CD4-positive, alpha-beta T cell treated with Interleukin-15 for 4 hours (primary cell): ENCODE measurements at regions not wholly inside any gene's neighbourhood (a gene's known extent, or its start where the extent isn't known, plus 50 kb on each side); places are given as distances from the start of the nearest gene placed in this dataset.

ENCODE experiments used
- DNase-seq: peaks from one replicate; pipeline ENCODE4 v3.0.0-alpha.2; 2020; ENCODE audit warnings: low spot score

GRCh38 chr2:147502711-147503290, 342.0 kb upstream of the ACVR2A start:
- no peak for DNase-seq

GRCh38 chr2:147501968-147502367, 342.9 kb upstream of the ACVR2A start:
- no peak for DNase-seq

DNA sequence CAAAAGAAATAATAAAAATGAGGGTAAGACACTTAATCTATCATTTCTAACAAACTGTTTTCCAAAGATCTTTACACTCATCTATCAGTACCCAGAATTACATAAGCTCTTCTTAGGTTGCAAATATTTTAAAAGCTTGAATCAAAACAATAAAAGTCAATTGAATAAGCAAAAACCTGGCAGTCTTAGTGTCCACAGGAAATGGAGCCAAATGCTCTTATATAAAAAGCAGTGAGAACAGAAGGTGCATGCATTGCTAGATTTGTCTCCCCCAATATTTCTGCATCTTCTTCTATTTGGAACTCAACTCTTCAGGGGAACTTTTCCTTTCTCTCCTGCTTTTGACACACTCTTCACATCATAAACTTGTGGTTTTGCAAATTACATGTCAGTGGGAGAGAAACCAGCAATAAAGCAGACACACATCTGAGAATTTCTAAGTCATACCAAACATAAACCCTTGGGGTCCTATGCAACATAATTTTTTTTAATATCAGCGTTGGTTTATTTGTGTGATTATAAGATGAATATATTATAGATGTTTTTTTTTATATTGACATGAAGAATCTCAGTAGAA, 343.9 kb upstream of the ACVR2A start:
- no peak for DNase-seq

DNA sequence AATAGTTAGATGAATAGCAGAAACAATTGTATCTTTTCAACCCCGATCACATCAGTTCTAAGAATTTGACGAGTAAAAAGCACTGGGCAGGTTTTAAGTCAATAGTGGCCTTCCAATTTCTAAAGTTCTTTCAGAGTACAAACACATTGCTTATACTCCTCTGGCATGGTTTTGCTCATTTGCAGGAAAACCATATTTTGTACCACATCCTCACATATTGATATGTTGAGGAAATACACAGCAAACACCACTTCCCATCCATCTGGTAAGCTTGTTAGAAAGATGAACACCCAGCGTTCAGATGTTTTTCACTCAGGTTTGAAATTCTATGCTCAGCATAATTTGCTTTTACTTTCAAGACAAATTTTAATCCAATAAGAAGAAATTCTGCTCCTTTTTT, 344.6 kb upstream of the ACVR2A start:
- peak; percentile 17 for DNase-seq

GRCh38 chr2:147499785-147500184, 345.0 kb upstream of the ACVR2A start:
- DNase-seq = no peak

DNA sequence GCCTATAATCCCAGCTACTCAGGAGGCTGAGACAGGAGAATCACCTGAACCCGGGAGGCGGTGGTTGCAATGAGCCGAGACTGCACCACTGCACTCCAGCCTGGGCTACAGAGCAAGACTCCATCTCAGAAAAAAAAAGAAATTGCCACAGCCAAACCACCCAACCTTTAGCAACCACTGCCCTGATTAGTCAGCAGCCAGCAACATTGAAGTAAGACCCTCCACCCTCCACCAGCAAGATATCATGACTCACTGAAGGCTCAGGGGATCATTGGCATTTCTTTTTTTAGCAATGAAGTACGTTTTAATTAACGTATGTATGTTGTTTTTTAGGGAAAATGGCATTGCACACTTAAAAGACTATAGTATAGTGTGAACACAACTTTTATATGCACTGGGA, 349.1 kb upstream of the ACVR2A start:
- no peak for DNase-seq

- DNase-seq = no peak
Observed at GRCh38 chr2:147492471-147492870, 352.4 kb upstream of the ACVR2A start.

- DNase-seq = no peak
Observed at GRCh38 chr2:147491506-147491905, 353.3 kb upstream of the ACVR2A start.

DNA sequence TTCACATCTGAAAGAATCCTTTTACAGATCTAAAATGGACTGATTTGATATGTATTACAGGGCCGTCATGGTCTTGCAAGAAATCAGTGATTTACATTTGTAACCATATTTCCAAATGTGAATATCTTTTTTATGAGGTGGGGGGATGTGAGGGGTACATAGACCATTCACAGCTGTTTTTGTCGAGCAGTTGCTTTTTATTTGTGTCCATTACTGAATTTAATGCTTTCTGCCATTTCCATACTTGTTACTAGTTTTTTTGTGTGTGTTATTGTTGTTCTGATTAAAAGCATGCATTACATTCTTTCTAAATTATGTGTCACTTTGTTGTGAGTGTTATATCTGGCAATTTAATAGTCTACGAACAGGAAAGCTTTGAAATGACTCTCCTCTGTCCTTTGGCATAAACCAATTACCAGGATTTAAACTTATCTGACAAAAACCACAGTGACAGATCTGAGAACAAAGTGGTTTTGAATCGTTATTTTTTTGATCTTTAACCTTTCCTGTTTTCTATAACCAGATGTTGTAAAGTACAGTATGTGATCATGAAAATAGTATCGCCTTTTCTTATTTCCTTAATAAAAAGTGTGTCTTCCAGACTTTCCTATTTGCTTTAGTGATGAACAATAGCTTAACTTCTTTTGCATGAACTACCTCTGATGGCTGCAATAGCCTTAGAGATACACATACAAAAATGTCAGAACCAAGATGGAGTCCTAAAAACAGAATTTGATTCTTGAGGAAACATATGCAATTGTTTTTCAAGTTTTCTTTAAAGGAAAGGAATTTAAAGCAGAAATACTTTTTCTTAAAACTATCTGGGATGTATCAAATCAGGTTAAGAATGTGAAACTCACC, 354.2 kb upstream of the ACVR2A start:
- peak; percentile 9 for DNase-seq

GRCh38 chr2:147488472-147488871, 356.4 kb upstream of the ACVR2A start:
- DNase-seq = no peak

GRCh38 chr2:147487978-147488289, 356.9 kb upstream of the ACVR2A start:
- no peak for DNase-seq

DNA sequence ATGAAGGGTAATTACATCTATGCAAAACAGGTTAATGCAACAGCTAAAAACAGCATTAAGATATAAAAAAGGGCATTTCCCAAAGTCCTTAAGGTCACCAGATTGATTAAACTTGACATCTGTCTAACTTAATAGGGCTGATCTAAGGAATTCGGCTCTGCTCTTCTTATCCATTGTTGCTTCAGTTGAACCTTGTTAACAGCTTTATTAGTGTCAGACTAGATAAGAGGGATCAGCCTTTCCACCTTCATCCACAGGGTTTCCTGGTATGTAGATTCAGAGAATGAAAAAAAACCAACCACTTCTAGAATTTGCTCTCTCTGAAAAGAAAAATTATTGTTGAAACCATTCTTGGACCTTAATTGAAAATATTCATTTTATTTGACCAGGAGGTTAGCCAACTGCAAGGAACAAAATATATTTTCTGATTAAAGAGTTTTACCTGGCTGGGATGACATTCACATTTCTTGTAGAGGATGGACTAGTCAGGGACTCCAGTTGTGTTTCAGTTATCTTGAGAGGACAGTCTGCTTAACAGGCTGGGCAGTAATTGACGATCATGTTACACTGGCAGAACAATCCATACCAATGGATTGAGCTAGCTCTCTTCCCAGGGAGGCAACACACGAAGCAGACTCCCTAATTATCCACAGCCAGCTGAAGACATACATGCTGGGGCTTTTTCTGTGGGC, 357.4 kb upstream of the ACVR2A start:
- DNase-seq = no peak

- no peak for DNase-seq
Observed at GRCh38 chr2:147485210-147485851, 359.5 kb upstream of the ACVR2A start.

GRCh38 chr2:147483911-147484310, 360.9 kb upstream of the ACVR2A start:
- DNase-seq = no peak

DNA sequence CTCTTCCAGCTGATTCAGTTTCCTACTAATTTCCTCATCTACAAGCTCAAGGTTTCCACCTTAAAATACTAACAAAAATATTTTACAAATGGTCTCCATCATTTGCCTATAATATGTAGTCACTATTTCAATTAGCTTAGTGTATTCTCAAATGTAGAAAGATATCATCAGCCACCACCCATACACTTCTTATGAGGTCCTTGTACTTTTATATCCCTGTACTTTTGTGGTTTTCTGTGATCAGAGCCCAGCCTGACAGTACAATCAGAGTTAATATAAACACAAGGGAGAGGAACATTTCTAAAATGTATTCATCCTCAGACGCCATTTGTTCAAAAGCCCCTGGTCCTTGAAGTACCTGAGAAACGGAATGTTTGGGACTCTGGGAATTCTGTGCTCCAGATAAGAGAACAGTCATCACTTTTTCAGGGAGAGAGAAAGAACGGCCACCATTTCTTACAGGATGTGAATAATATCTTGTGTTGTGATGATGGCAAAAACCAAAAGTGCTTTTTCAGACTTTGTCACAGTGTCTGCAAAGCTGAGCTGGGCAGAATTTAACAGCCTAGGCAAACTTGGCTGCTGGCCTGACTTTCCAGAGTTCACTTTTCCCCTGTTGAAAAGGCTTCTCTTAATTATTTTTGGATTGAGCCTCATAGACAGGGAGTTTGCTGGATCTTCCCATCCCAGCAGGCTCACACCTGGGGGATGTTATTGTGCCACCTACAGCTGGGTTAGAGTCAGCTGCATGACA, 361.7 kb upstream of the ACVR2A start:
- no peak for DNase-seq

GRCh38 chr2:147482111-147482895, 362.5 kb upstream of the ACVR2A start:
- DNase-seq = no peak

- DNase-seq = no peak
Observed at GRCh38 chr2:147479358-147479757, 365.5 kb upstream of the ACVR2A start.

DNA sequence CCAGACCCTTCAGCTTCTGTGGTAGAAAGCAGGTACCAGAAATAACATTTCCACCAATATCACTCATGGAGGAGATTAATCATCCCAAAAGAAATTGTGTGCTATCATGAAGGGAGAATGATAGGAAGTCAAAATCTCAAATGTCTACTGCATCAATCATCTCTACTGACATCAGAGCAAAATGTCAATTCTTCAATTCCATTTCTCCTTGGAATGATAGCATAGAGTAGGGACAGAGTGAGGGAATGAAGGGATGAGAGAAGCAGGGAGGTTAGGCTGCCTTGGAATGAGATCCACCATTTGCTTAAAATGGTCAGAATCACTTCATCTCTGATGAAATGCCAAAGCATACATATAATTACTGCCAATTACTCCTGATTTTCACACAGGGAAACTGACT, 371.8 kb upstream of the ACVR2A start:
- DNase-seq = no peak

DNA sequence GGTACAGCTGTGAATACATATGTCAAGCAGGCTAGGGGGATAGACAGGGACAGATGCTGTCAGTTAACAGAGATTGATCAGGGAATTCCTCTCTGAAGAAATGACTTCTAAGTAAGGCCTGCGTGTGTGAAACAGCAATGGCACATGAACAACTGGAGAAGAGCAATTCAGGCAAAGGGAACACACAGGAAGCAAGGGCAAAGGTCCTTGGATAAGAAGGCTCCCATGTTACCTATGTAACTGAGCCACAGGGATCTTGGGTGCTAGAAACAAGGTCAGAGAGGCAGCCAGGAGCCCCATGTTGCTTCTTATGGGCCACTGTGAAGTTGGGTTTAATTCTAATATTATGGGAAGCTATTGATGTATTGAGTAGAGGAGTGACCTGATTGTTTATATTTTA, 373.7 kb upstream of the ACVR2A start:
- no peak for DNase-seq

GRCh38 chr2:147469471-147469870, 375.4 kb upstream of the ACVR2A start:
- no peak for DNase-seq

- no peak for DNase-seq
Observed at GRCh38 chr2:147468963-147469362, 375.9 kb upstream of the ACVR2A start.
